Stimulated activated CD8-positive, alpha-beta memory T cell treated with anti-CD3 and anti-CD28 coated beads, Interleukin-4, amount 100 ng/mL, for 48 hours (primary cell): ENCODE measurements at regions not wholly inside any gene's neighbourhood (a gene's known extent, or its start where the extent isn't known, plus 50 kb on each side); places are given as distances from the start of the nearest gene placed in this dataset.
"Not testable (repeated sequence)": the region's sequence is repeated elsewhere in the genome, so short reads cannot be mapped to it uniquely, and the experiment has no call there.

Source experiments
- DNase-seq: peaks from one replicate; pipeline ENCODE4 v3.0.0-alpha.2; 2020

DNA sequence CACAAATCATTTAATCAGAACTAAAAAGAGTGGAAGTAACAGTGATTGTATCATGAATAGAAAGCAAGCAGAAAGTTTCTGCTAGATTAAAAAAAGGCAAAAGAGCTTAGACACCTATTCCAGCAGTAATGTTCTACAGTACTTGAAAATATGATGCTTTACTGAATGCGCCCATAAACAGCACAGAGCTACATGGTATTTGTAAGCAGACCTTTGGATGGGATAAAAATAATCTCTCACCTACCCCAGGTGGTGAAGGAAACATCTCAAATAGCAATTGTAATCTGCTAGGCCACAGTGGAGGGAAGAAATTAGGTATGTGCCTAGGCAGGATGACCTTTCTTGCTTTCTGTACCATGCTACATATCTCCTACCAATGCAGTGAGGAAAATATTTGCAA is 280.9 kb upstream of the PRKX start:
- DNase-seq, result no peak

DNA sequence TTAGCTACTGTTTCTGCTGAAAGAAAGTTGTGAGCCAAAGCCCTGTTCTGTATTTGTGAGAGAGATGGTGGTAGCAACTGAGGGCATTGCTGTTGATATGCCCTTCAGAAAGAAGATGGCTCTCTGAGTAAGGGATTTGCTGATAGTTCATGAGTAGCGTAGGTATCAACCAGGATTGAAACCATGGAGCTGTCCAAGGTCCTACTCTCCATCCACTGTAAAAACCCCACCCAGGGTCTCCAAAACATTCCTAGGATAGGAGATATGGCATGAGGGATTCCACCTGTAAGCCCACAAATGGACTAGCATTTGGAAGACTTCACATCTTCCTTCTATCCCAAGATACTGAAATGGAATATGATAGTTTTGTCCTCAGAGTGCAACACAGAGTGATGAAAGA is 277.1 kb upstream of the PRKX start:
- DNase-seq, result no peak

DNA sequence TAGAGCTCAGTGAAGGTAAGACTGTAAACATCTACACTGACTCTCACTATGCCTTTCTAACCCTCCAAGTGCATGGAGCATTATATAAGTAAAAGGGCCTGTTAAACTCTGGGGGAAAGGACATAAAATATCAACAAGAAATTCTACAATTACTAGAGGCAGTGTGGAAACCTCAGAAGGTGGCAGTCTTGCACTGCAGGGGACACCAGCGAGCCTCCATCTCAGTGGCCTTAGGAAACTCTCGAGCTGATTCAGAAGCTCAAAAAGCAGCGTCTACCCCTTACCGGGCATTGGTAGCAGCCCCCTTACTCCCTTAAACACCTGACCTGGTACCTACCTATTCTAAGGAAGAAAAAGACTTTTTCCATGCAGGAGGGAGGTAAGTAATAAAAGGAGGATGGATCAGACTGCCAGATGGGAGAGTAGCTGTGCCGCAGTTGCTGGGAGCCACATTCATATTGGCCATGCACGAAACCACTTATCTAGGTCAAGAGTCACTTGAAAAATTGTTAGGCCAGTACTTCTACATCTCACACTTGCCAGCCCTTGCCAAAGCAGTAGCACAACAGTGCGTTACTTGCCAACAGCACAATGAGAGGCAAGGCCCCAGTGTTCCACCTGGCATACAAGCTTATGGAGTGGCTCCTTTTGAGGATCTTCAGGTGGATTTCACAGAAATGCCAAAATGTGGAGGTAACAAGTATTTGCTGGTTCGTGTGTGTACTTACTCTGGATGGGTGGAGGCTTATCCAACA is 258.8 kb upstream of the PRKX start:
- not testable (repeated sequence) for DNase-seq

DNA sequence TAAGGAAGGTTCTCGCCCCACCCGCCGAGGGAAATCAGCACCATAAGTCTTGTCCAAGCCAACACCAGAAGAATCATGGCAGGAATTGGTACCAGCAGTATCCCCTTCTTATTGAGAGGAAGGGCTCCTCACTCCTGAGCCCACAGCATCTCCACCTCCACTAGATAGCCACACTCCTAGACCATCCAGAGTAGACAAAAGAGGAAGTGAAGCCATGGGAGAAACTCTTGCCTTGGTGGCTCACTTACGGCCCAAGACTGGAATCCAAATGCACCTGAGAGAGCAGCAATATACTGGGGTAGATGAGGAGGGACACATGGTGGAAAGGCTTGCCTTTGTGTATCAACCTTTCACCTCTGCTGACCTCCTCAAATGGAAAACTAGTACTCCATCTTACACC is 255.3 kb upstream of the PRKX start:
- no peak for DNase-seq

GRCh38 chrX:3963980-3964379 is 250.5 kb upstream of the PRKX start:
- no peak for DNase-seq

DNA sequence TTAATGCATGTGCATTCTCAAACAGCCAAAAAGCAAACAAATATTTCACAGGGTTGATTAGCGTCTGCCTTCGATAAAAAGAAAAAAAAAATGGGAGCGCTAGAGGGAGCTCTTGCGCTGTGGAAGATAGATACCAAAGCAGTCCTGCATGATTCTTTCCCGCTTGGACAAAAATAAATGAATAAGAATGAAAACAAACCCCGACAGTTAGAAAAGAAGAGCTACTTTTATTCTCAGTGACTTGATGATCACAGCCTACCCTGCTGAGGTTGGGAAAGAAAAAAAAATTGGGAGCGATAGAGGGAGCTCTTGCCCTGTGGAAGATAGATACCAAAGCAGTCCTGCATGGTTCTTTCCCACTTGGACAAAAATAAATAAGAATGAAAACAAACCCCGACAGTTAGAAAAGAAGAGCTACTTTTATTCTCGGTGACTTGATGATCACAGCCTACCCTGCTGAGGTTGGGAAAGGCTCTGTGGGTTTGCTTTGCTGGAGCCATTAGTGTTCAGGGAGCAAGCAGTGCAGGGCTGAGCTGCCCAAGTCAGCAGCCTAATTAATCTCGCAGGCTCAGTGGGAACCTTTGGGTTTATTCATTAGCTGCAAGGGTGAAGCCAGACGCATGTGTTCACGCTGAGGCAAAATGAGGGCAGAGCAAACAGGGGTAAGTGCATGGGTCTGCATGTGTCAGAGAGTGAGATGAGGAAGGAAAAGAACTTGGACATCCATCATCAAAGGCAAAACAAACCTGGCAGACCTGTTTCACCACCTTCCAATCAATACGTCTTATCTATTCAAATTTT is 249.3 kb upstream of the PRKX start:
- DNase-seq, result no peak

- DNase-seq, result no peak
Observed at GRCh38 chrX:3960952-3961351, 247.5 kb upstream of the PRKX start.

DNA sequence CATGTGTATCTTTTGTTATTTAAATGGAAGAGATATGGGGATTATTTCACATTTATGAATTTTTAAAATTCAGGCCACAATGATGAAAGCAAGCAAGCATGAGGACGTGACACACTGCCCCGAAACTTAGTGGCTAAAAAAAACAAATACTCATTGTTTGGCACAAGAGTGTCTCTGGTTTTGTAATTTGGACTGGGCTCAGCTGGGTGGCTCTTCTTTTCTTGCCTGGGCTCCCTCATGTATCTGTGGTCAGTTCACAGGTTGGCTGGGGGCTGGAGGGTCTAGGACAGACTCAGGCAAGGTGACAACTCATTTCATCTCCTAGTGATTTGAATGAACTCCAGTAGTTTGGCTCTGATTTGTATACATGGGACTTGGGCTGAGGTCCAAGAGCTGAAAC is 238.4 kb upstream of the PRKX start:
- no peak for DNase-seq

DNA sequence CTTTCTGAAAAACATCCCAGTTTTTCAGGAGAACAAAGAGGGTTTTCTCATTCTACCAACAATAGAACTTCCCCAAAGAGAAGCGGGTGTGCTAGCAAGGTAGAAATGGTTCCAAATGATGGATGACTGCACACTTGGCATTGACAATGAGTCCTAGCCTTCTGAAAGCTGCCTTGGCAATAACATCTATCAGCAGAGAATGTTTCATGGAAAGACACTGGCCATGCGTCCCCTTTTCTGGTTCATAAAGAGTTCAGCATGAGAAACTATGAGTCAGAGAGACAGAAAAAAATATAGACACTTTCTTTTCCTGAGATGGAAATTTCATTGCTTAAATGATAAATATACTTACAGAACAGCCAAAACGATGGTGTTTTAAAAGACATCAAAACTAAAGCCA is 236.9 kb upstream of the PRKX start:
- DNase-seq, result no peak

DNA sequence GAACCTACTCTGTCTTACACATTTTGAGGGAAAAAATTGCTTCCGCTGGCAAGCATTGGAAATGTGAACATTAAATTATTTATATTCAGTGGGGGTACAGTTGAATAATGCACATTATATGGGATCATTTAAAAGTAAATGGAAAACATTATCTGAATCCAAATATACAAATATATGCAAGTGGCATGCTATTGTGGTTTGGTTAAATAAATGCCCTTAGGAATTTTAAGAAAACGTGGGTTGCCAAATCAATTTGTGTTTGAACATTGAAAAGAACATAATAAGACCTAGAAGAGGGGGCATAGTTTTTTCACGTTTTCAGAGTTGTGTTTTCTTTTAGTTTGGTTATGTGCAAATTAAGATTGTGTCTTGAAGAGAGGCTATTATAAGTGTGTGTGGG is 230.5 kb upstream of the PRKX start:
- DNase-seq, result no peak

- DNase-seq, result no peak
Observed at GRCh38 chrX:3940000-3940610, 226.7 kb upstream of the PRKX start.

DNA sequence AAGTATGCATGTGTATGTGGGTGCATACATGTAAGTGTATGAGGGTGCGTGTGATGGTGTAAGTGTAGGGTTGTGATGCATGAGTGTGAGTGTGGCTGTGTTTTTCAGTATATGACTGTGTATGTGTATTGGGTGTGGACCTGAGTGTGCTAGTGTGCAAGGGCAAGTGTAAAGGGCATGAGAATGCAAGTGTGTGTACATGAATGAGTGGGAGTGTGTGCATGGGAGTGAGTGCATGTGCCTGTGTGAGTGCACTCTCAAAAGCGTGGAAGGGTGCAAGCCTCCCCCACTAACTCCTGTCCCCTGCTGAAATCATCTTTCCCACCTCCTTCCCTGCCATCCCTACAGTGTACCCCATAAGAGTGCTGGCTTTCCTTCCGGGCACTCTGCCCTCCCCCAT is 225.1 kb upstream of the PRKX start:
- no peak for DNase-seq

GRCh38 chrX:3935196-3935595 is 221.7 kb upstream of the PRKX start:
- not testable (repeated sequence) for DNase-seq

GRCh38 chrX:3920424-3921017 is 207.1 kb upstream of the PRKX start:
- DNase-seq, result not testable (repeated sequence)

DNA sequence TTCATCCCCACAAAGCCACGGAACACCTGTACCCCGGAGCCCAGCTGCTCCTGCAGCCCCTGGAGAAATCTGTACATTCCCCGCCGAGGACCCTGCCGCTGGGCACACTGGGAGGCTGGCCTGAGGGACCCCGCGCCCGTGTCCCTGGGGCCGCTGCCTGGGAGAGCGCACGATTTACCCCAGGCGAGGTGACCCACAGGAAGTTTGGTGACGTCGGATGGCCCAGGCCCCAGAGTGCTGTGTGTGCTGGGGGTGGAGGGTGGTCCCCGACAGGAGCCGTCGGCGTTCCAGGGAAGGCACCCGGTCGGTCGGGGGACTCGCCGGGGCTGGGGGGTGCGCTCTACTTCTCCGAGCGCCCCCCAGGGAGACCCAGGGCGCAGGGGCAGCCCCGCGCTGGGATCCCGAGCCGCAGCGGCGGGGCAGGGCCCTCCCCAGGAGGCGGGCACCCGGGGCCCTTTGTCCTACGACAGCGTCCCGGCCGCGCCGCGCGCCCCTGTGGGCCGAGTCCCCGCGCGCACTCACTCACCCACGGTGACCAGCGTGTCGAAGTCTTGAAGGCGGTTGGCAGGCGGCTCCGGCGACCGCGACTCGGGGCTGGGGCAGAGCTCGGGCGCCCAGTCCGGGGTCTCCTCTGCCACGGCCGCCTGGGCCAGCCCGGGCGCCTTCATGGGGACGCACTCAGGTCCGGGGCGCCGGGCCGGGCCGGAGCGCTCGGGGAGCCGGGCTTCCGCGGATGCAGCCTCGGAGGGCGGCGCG is 206.4 kb upstream of the PRKX start:
- not testable (repeated sequence) for DNase-seq

- DNase-seq, result not testable (repeated sequence)
Observed at GRCh38 chrX:3914813-3915212, 201.4 kb upstream of the PRKX start.

GRCh38 chrX:3914059-3914458 is 200.6 kb upstream of the PRKX start:
- not testable (repeated sequence) for DNase-seq

DNA sequence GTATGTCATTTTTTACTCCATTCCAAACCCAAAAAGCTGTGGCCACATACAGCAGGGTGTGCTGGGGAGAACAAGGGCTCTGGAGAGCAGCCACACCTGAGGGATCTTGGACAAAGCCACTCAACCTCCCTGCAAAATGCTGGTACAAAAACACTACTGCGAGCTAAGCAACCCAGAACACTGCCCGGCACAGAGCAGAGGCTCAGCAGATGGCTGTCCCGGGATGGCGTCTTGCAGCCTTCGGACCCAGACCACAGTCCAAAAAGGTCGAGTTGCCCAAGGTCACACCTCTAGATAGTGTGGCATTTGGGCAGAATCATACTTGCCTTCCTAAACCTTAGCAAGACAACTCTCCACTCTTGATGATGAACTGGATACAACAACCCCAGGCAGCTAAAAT is 197.6 kb upstream of the PRKX start:
- DNase-seq, result not testable (repeated sequence)

DNA sequence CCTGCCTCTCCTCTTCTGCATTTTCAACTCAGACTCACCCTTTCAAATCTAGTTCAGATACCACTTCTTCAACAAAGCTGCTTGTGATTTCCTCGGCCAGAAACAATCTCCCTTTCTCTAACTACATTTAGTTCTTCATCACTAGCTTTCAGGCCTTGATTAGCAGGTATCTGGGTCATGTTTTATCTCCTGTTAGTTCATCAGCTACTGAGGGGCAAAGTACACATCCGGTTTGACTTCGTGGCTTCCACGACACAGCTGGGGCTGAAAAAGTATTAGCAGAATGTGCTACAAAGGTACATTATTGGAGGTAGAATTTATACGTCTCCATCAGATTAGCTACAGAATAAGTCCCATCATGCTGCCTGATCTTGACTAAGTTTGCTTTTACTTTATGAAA is 197.2 kb upstream of the PRKX start:
- DNase-seq, result not testable (repeated sequence)

DNA sequence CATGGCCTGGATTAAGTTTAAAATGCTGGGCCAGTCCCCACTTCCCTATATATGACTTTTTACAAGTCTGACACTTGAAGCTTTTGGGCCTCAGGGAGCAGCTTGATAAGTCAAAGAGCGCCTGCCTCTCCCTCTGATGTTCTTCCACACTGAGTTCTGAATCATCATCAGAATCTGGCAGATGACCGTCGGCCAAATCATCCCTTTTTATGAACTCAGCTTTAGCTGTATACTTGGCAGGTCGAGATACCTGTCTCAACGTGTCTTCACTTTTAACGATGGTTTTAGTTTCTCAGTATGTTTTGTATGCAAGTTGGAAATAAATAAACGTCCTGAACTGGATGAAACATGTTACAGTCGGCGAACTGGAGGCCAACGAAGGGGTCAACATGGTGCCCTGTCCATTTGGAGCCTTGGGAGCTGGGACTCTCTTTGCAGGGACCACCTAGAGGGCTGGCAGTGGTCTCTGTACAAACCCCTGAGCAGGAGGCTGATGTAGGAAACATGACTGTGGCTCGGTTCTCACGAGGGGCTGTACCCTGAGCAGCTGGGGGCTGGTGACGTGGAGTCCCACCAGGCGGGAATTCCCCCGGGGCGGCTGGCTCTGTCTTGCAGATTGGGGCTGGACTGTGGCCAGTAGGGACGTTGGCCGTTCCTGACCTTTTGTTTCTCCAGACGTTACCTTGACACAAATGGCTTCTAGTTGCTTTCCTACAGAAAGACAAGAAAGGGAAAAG is 192.2 kb upstream of the PRKX start:
- DNase-seq, result not testable (repeated sequence)

DNA sequence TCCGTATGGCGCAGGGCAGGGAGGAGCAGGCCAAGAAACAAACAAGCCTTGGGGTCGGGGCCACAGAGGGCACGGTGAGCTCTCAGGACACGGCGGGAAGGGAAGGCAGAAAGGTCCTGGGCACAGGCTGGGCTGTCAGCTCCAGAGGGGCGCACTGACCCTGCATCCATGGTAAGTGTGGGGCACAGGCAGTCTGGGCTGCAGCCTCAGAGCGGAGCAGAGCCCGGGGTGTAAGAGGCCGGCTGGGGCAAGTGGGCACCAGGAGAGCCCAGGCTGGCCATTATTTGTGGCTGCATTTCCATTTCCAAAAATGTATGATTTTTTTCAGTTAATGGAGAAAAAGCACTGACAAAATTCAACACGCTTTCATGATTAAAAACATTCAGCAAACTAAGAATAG is 188.8 kb upstream of the PRKX start:
- not testable (repeated sequence) for DNase-seq

- not testable (repeated sequence) for DNase-seq
Observed at GRCh38 chrX:3896755-3897154, 183.3 kb upstream of the PRKX start.
